SJSA1 (cell line): ENCODE measurements at regions not wholly inside any gene's neighbourhood (a gene's known extent, or its start where the extent isn't known, plus 50 kb on each side); places are given as distances from the start of the nearest gene placed in this dataset.

Experiments used
- DNase-seq, 2 experiments: peaks; one replicate each; pipeline ENCODE4 v3.0.0-alpha.2; 2015 to 2020; ENCODE audit warnings: low spot score in 2 of 2, low read depth in 1 of 2
- H3K27ac ChIP-seq: fragments of 250-450 bp; sonication (Bioruptor Pico); 2 replicates; pipeline ENCODE4 v1.5.1; 2020; ENCODE audit warnings: mild to moderate bottlenecking, moderate library complexity
- H3K27me3 ChIP-seq: fragments of 250-450 bp; sonication (Bioruptor Pico); replicated peaks from 2 replicates; pipeline ENCODE4 v1.5.1; 2020; ENCODE audit warnings: mild to moderate bottlenecking, moderate library complexity
- H3K36me3 ChIP-seq: fragments of 250-450 bp; sonication (Bioruptor Pico); 2 replicates; pipeline ENCODE4 v1.5.1; 2020; ENCODE audit warnings: mild to moderate bottlenecking
- H3K4me1 ChIP-seq: fragments of 250-450 bp; sonication (Bioruptor Pico); replicated peaks from 2 replicates; pipeline ENCODE4 v1.6.1; 2021; ENCODE audit warnings: mild to moderate bottlenecking
- H3K4me3 ChIP-seq: fragments of 250-450 bp; sonication (Bioruptor Pico); 2 replicates; pipeline ENCODE4 v1.5.1; 2020; ENCODE audit warnings: mild to moderate bottlenecking
- H3K9me3 ChIP-seq: fragments of 250-450 bp; sonication (Bioruptor Pico); replicated peaks from 2 replicates; pipeline ENCODE4 v1.5.1; 2020; ENCODE audit warnings: mild to moderate bottlenecking

DNA sequence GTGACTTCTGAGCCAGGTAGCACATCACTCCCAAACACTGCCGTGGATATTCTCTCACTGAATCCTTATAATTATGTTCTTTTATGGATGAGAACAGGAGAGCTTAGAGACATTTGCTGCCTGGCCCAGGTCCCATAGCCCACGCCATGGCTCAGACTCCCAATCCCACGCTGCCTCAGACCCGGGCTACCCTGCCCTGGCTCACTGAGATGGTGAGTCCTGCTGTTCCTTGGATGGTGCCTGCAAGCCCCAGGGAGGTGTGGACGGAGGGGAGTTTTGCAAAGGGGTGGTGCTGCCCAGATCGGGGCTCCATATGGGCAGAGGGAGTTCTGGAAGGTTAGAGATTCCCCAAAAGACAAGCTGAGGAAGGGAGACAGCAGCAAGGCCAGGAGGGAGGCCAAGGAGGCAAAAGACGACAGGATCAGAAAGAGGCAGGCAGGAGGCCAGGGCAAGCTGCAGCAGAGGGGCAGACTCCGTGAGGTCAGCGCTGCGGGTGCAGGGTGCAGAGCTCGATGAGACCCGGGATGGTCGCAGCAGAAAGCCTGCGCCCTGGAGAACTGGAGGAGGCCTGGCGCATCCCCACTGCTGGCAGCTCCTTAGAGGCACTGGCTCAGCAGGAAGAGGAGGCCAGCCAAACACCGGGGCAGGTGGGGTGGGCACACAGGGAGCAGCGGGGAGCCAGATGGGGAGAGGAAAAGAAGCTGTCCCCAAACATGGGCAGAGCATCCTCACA lies 95.7 kb upstream of the ALDH1A3 start:
- Histone ChIP-seq H3K4me1 (no peaks in the 10 kb centered on the region), H3K36me3 (no peaks in the 10 kb centered on the region), H3K27ac (no peak overlapping the region), H3K9me3 (no peaks in the 10 kb centered on the region), H3K27me3 (no peaks in the 10 kb centered on the region), H3K4me3 (no peak overlapping the region)
- peak in 1 of 2 experiments; percentile 32 for DNase-seq

DNA sequence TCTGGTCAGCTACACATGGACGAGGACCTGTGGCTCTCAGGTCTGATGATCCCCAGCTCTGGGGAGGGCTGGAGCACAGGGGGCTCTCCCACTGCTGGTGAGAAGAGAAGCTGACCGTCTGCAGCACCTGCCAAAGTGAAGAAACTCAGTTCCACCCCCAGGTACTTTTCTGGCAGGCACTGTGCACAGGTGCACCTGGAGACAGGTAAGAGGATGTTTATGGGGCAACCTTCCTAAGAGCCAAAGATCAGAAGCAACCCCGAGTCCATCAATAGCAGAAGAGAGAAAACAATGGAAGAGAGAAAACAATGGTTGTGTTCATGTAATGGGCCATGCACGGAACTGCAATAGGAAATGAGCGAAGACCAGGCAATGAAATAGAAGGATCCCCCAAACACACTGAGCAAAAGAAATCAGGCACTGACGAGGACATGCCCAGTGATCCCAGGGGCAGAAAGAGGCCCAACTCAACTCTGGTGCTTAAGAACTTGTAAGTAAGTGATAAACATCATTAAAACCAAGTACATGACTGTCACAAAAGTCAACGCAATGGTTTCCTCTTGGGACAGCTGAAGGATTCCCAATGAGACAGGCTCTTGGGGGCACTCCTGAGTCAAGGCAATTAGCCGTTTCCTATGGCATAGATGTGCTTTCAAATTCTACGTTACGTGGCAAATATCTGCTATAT lies 95.0 kb upstream of the ALDH1A3 start:
- Histone ChIP-seq H3K4me1 (no peaks in the 10 kb centered on the region), H3K27me3 (no peaks in the 10 kb centered on the region), H3K27ac (no peak overlapping the region), H3K36me3 (no peaks in the 10 kb centered on the region), H3K4me3 (no peak overlapping the region), H3K9me3 (no peaks in the 10 kb centered on the region)
- peak in 1 of 2 experiments; percentile 5 for DNase-seq

DNA sequence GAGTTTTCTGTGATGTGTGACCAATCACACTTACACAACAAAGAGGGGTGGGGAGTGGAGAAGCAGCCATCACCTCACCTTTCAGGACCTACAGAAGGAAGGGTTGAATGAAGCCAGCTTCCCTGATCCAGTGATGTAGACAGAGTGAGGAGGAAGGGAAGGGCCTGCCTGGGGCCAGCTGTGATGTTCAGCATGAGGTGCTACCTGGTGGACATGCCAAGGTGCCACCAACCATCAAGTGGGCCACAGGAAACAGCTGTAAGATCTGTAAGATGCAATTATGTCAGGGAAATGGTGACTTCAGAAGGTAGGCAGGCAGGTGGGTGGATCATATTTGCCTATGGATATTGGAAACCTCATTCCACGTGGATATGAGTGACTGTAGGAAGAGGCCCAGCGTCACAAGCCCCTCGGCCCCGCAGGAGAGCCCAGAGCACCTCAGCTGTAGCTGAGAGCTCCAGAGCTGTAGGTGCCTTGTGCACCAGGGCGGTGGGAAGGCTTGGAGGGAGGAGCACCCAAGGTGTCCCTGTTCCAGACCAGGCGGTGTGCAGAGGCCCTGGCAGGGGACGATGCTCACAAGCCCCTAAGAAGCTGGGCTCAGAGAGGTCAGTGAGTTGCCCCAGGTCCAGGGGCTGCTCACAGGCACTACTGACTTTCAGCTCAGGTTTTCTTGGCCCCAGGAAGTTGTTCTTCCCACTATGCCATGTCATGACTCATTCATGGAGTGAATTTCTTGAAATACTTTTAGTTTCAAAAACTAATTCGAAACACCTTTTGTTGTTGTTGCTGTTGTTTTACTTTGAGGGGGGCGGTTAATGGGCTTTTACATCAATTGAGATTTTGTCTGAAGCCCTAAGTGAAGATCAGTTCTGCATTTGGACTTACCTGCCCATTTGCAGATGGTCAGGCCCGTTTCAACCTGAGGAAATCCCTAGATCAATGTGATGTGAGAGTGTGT lies 94.2 kb upstream of the ALDH1A3 start:
- Histone ChIP-seq H3K36me3 (no peaks in the 10 kb centered on the region), H3K4me3 (no peak overlapping the region), H3K9me3 (no peaks in the 10 kb centered on the region), H3K4me1 (no peaks in the 10 kb centered on the region), H3K27ac (no peak overlapping the region), H3K27me3 (no peaks in the 10 kb centered on the region)
- DNase-seq, result peak in 1 of 2 experiments; percentile 29

DNA sequence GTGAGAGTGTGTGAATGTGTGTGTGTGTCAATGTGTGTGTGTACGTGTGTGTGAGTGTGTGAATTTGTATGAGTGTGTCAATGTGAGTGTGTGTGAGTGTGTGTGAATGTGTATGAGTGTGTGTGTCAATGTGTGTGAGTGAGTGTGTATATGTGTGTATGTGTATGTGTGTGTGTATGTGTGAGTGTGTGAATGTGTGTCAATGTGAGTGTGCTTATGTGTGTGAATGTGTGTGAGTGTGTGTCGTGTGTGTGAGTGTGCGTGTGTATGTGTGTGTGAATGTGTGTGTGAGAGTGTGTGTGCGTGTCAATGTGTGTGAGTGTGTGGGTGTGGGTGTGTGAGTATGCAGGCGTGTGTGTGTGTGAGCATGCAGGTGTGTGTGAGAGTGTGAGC lies 93.5 kb upstream of the ALDH1A3 start:
- peak in 1 of 2 experiments; percentile 17 for DNase-seq

DNA sequence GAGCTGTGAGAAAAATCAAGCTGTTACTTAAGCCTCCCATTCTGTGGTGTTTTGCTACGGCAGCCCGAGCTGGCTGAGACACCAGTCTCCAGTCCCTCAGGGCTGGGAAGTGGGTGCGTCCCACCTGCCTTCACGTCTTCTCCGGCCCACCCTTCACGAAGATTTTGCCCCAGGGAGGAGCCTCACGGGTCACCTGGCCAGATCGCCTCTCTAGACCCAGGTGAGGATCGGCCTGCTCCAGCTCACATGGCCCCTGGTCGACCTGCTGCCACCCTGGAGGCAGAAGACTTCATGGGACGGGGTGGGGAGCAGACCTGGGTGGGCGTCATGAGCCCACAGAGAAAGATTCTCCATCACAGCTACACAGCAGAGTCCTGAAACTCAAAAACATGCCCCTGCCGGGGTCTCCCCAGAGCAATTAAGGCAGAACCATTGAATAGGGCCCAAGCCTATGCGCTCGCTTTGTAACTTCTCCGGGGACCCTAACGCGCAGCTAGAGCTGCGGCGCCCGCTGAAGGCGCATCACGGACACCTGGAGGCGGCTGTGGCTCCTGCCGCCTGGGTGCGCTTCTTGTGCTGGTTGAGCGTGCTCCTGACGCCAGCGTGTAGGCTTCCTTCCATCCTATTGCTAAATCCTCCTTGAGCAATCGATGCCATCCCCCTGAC lies 92.6 kb upstream of the ALDH1A3 start:
- no peak overlapping the region for H3K4me3 ChIP-seq
- H3K4me1 ChIP-seq, result no peaks in the 10 kb centered on the region
- DNase-seq, result peak in 1 of 2 experiments; percentile 36

More for the DNA sequence above, 93.5 kb upstream of the ALDH1A3 start:
- H3K4me1 ChIP-seq, result no peaks in the 10 kb centered on the region
- no peak overlapping the region for H3K27ac ChIP-seq
- no peaks in the 10 kb centered on the region for H3K27me3 ChIP-seq
- H3K4me3 ChIP-seq, result no peak overlapping the region
- H3K36me3 ChIP-seq, result no peaks in the 10 kb centered on the region
- H3K9me3 ChIP-seq, result no peaks in the 10 kb centered on the region

DNA sequence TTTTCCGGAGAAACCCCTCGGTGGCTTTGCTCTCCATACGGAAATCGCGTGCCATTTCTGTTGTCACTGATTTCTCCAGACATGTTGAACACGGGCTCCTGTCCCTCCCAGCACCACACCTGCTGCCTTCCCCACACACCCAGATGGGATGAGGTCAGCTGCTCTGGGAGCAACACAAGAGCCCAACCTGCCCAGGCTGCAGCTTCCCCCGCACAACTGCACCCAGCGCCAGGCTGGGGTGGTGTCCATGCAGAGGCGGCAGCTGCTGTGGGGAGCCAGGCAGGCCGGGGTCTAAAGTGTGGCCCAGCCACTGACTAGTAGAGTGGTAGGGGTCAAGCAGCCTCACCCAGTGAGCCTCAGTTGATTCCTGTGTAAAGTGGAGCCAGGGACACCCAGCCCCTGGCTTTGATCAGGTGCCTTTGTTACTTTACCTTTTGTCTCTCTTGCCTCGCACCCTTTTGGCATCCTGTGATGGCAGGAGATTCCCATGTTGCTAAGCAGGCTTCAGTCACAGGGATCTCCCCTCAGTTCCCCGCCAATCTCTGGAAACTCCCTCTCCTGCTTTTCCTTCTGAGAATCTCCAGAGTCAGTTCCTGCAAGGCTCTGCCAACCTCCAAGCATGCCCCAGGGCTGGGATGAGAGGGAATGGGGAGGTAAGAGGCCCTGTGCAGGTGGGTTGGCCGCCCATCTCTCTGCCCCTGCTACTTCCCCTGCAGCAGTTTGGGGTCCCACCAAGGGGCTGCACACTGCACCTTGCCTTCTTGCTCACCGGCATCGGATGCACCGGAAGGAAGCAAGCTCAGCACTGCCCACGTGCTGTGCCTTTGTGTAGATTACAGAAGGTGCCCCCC lies 91.8 kb upstream of the ALDH1A3 start:
- DNase-seq, result peak in 1 of 2 experiments; percentile 33
- H3K9me3 ChIP-seq, result no peaks in the 10 kb centered on the region
- no peak overlapping the region for H3K27ac ChIP-seq
- no peaks in the 10 kb centered on the region for H3K4me1 ChIP-seq
- H3K4me3 ChIP-seq, result no peak overlapping the region
- no peaks in the 10 kb centered on the region for H3K27me3 ChIP-seq
- no peaks in the 10 kb centered on the region for H3K36me3 ChIP-seq

More for the DNA sequence above, 92.6 kb upstream of the ALDH1A3 start:
- Histone ChIP-seq H3K9me3 (no peaks in the 10 kb centered on the region), H3K27ac (no peak overlapping the region), H3K36me3 (no peaks in the 10 kb centered on the region), H3K27me3 (no peaks in the 10 kb centered on the region)

DNA sequence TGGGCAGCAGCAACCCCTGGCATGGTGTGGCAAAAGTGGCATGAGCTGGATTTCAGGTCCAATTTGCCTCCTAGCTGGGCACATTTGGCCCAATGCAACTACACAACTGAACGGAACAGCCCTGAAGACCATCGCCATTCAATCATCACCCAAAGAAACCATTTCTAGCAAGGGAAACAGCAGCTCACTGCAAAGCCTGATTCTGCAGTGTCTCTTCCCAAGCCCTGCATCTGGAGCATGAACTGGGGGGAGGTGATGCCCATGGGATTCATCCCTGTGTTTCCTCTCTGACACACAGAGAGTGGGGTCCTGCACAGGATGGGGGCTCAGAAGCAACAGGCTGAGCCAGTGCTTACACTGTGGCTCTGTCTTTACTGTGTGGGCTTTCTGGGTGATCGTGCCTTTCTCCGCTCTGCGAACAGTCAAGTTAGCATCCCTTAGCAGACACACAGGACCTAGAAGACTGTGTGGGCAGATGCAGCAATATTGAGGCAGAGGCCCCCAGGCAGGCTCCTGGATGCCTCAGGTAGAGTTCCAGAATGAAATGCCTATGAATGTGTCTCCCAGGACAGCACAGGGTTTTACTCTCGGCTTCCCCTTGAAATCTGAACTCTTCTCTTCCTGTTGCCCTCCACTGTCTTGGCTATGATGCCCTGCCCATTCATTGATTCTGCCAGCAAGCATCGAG lies 91.1 kb upstream of the ALDH1A3 start:
- H3K4me1 ChIP-seq, result no peaks in the 10 kb centered on the region
- no peak overlapping the region for H3K4me3 ChIP-seq
- H3K27me3 ChIP-seq, result no peaks in the 10 kb centered on the region
- no peak overlapping the region for H3K27ac ChIP-seq
- H3K9me3 ChIP-seq, result no peaks in the 10 kb centered on the region
- H3K36me3 ChIP-seq, result no peaks in the 10 kb centered on the region
- peak in 1 of 2 experiments; percentile 18 for DNase-seq

DNA sequence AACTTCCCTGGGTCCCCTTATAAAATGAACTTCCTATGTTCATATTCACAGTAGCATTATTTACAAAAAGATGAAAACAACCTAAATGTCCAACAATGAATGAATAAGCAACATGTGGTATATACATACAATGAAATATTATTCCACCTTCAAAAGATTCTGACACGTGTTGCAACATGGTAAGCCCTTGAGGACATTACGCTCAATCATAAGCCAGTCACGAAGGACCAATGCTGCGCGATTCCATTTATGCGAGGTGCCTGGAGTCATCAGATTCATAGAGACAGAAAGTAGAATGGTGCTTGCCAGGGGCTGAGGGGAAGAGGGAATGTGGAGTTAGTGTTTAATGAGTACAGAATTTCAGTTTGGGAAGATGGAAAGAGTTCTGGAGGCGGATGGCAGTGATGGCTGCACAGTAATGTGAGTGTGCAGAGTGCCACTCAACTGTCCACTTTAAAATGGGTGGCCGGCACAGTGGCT lies 88.8 kb upstream of the ALDH1A3 start:
- H3K27me3 ChIP-seq, result no peaks in the 10 kb centered on the region
- no peak overlapping the region for H3K27ac ChIP-seq
- no peaks in the 10 kb centered on the region for H3K36me3 ChIP-seq
- H3K4me3 ChIP-seq, result no peak overlapping the region
- 0 out of 2 replicates have a peak, but pooled peaks cover 3% of the 10 kb centered on the region for H3K9me3 ChIP-seq
- H3K4me1 ChIP-seq, result no peaks in the 10 kb centered on the region
- peak in 1 of 2 experiments; percentile 8 for DNase-seq

DNA sequence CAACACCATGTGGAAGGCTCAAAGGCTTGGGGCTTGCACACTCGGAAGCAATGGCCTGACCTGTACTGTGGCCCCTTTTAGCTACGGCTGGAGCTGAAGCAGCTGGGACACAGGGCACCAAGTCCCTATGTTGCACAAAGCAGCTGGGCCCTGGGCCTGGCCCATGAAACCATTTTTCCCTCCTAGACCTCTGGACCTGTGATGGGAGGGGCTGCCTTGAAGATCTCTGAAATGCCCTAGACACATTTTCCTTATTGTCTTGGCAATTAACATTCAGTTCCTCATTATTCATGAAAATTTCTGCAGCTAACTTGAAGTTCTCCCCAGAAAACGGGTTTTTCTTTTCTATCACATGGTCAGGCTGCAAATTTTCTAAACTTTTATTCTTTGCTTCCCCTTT lies 85.6 kb upstream of the ALDH1A3 start:
- Histone ChIP-seq H3K4me1 (no peaks in the 10 kb centered on the region), H3K4me3 (no peak overlapping the region), H3K9me3 (0 out of 2 replicates have a peak, but pooled peaks cover 3% of the 10 kb centered on the region), H3K36me3 (no peaks in the 10 kb centered on the region), H3K27me3 (no peaks in the 10 kb centered on the region), H3K27ac (no peak overlapping the region)
- no peak for DNase-seq

DNA sequence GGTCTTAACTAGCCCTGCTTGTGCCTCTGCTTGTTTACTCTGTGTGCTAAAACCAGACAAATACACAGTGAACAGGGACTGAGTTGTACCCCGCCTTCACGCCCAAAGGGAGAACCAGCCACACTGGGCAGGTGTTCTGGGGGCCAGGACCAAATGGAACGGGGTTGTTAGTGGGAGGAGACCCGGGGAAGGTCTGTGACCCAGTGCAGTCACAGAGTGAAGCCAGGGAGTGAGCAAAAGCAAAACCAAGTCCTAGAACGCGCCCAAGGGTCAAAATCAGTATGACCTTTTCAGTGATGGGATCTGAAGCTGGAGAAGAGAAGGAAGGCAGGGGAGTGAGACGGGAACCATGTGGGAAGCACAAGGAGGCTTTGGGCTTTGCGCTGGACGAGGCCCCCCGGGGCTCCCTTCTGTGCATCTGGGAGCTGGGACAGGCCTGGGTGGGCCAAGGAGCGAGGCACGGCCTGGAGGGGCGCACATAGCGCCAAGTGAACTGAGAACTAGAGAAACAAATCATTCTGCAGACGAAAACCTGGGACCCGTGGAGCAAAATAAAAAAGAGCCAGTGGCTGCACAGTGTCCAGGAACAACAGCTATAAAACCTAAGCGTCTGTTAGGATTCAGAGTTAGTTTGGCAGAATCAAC lies 78.3 kb upstream of the ALDH1A3 start:
- Histone ChIP-seq H3K36me3 (no peaks in the 10 kb centered on the region), H3K27me3 (no peaks in the 10 kb centered on the region), H3K27ac (no peak overlapping the region), H3K9me3 (no peaks in the 10 kb centered on the region), H3K4me3 (no peak overlapping the region), H3K4me1 (no peaks in the 10 kb centered on the region)
- peak in 1 of 2 experiments; percentile 11 for DNase-seq

DNA sequence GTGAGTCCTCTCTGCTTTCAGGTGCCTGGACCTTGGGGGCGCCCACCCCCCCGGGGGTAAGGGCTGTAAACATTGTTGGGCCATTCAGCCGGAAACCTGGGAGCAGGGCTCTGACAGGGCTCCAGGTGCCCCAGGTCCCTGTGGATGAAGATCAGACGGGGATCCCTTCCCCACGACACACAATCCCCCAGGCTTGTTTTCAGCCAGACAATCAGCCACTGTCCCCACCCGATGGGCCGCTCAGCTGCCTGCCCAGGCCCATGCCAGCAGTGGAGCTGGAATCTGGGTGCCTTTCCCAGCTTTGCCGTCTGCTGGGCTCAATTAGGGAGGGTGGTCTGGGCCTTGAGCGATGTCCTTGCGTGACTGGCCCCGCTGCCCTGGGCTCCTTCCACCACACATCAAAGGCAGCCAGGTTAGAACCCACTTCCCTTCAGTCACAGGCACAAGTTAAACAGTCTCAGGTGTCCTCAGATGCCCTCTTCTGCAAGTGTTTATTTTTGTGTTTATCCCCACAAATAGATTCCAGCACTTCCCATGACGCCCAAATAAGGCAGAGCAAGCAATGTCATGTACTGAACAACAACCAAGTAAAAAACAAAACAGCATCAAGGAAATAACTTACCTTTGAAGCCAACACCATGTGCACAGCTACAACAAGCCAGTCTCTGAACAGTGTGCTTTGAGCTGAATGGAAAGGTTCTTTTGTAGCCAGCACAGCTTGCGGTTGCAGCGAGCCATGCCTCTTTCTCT lies 77.0 kb upstream of the ALDH1A3 start:
- no peaks in the 10 kb centered on the region for H3K4me1 ChIP-seq
- no peak overlapping the region for H3K27ac ChIP-seq
- DNase-seq, result no peak
- no peaks in the 10 kb centered on the region for H3K27me3 ChIP-seq
- H3K9me3 ChIP-seq, result no peaks in the 10 kb centered on the region
- H3K36me3 ChIP-seq, result no peaks in the 10 kb centered on the region
- no peak overlapping the region for H3K4me3 ChIP-seq
